Ovary (tissue), 3 donors: ENCODE measurements at regions not wholly inside any gene's neighbourhood (a gene's known extent, or its start where the extent isn't known, plus 50 kb on each side); places are given as distances from the start of the nearest gene placed in this dataset.

Experiments used
- CTCF ChIP-seq, 3 donors: fragments of 450-650 bp in 2 of 3; fragments of 200-600 bp in 1 of 3; IDR thresholded peaks; one replicate each; pipeline versions ENCODE4 v1.5.1 to v1.8.0; 2016 to 2022; ENCODE audit warnings: antibody characterized with exemption in 3 of 3, mild to moderate bottlenecking in 1 of 3
- EP300 ChIP-seq: sonication (generic); formaldehyde crosslinking; IDR thresholded peaks from one replicate; pipeline ENCODE4 v1.6.1; 2017; ENCODE audit warnings: antibody characterized with exemption
- POLR2A ChIP-seq: fragments of 450-650 bp; IDR thresholded peaks from one replicate; pipeline ENCODE4 v1.6.1; 2017; ENCODE audit warnings: antibody characterized with exemption, mild to moderate bottlenecking, moderate library complexity
- donor health status: DM: no; HTN: no; CAD: no.

GRCh38 chr2:133756833-133757232 lies 188.6 kb upstream of the NCKAP5 start:
- TF ChIP-seq CTCF (IDR thresholded peaks at IDR 0.05) (no peak), EP300 (no peak), POLR2A (no peak)
